HG02759 (cell line): ENCODE measurements at regions not wholly inside any gene's neighbourhood (a gene's known extent, or its start where the extent isn't known, plus 50 kb on each side); places are given as distances from the start of the nearest gene placed in this dataset.
"Not testable (repeated sequence)": the region's sequence is repeated elsewhere in the genome, so short reads cannot be mapped to it uniquely, and the experiment has no call there.

Experiments used
- ATAC-seq: cut with Tn5 transposase; IDR thresholded peaks from one replicate; pipeline ENCODE4 v1.9.1; 2021; ENCODE audit warnings: mild to moderate bottlenecking, moderate library complexity; ENCODE audit not compliant: unreplicated experiment

- no peak for ATAC-seq
Measured at GRCh38 chr13:60936281-60936680, 479.4 kb downstream of the PCDH20 start.

- no peak for ATAC-seq
Measured at GRCh38 chr13:60933638-60934037, 482.0 kb downstream of the PCDH20 start.

DNA sequence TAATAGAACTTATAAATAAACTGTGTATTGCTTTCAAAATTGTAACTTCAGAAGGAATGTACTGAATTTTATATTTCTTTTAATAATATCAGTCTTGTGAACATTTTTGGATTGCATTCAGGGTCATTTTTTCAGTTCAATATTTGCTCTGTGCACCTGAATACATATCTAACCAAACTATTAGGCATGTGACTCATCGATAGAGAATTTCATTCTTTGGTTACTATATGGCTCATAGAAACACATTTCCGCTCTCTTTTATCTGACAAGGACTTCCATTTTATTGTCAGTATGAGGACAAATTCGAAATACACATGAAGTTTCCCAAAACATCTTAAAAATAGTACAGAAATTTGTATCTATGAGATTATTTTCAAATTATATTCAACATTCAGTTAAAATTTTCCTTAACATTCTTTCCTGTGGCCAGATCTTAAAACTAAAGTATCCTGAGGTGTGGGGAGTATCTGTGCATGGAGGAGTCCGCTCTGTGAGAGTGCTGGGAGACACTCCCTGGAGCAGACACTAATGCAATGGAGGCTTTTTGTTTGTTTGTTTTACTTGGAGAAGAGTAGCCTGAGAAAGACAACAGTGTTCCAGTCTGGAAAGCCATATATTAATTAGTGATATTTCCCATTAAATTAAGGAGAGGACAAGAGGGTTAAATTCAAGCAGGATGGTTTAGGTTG lies 483.6 kb downstream of the PCDH20 start:
- ATAC-seq = no peak

DNA sequence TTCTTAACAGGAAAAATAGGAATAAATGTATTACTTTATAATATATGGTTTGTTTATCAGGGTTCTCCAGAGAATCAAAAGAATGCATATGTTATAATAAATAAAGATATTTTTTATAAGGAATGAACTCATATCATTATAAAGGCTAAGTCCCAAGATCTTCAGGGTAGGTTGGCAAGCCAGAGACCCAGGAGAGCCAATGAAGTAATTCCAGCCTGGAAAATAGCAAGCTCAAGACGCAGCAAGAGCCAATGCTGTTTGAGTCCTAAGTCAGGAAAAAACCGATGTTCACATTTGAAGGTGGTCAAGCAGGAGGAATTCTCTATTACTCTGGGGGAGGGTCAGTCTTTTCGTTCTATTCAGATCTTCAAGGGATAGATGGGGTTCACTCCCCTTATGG lies 490.0 kb downstream of the PCDH20 start:
- ATAC-seq = no peak

DNA sequence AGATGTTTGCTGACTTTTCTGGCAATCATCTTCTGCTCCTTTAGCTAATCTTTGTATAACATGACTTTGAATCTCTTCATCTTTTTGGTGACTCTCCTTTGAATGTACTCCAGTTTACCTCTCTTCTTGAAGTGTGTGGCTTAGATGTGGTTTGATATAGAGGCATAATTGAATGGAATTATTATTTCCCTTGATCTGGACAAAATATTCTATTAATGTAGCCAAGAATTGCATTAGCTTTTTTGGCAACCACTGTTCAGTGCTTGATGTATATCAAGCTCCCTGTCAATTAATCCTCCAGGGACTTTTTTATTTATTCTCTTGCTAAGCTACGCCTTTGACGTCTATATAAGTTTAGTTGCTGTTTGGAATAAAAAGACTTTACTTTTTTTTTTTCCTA lies 490.8 kb downstream of the PCDH20 start:
- ATAC-seq = no peak

GRCh38 chr13:60922576-60923231 lies 492.9 kb downstream of the PCDH20 start:
- no peak for ATAC-seq

DNA sequence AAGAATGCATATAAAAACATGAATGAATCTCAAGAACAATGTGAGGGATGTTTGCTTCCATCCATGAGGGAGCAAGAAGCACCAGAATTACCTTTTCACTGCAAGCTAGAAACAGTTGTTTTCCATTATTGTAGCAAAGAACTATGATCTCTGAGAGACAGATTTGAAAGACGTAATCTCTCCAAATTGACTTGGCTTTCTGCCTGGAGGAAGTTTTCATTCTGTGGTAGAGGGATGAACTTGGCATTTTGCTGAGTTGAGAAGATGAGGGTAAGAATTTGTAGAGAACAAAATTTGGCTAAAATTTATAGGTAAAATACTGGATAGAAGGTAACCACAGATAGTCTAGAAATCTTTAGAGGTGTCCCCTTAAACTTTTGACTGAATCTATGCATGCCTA lies 496.8 kb downstream of the TDRD3 start:
- ATAC-seq = no peak

DNA sequence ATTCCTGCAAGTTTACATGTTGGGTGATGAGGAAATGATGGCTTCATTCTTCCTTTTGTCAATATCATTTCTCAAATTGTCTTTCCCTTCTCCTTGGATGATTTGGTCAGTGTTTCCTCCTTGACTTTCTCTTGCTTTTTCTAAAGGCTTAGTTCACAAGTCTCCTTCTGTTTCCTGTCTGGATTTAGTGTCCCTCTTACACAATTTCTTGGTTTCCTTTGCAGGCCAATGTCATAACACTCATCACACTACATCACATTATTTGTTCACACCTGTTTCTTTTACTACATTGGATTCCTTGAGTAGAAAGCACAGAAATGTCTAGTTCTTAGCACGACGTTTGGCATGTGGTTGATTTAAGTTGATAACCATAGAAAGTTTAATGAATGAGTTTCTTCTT lies 490.7 kb downstream of the TDRD3 start:
- ATAC-seq = no peak

DNA sequence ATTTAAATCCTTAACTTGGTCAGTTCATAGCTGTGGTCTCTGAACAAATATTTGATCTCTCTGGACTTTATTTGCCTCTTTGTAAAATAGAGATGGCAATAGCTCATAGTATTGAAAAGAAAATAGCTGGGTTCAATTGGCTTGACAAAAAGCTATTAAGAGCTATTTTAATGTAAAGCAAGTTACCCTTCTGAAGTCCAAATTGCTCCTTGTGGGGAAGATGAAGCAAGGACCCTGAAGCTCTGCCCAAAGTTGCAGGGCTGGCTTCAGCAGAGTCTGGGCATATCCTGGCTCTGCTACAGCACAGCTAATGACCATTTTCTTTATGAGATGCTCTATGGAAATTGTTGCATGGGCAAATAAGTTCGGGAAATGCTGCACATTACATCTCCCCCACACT lies 484.5 kb downstream of the TDRD3 start:
- no peak for ATAC-seq

GRCh38 chr13:60873116-60873515 lies 476.1 kb downstream of the TDRD3 start:
- ATAC-seq = no peak

DNA sequence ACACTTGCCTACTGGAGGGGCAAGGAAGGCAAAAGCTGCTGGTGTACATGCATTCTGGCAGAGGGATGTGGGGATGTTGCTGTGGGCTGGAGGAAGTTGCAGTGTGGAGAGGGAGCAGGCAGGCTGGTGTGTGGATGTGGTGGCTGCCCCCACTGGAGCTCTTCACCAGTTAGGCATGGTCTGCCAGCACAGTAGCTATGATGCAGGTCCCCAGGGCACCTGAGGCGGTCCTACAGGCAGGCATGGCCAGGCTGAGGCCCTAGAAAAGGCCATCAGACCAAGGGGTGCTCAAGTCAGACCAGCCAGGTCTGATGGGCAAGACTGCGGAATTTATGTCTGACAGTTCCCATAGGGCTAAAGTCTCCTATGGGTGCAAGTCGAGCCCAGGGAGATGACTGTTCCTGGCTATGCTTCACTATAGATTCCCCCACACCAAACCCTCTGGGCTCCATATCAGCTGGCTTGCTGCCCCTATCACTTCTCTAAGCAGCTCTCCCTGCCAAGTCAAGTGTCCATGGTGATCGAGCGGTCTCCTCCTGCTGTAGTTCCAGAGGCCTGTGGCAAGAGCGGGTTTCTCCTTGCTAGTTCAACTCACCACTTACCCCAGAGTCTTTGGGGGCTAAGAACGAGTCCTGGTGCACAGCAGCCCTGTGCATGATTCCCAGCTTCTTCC lies 473.1 kb downstream of the TDRD3 start:
- ATAC-seq = no peak

DNA sequence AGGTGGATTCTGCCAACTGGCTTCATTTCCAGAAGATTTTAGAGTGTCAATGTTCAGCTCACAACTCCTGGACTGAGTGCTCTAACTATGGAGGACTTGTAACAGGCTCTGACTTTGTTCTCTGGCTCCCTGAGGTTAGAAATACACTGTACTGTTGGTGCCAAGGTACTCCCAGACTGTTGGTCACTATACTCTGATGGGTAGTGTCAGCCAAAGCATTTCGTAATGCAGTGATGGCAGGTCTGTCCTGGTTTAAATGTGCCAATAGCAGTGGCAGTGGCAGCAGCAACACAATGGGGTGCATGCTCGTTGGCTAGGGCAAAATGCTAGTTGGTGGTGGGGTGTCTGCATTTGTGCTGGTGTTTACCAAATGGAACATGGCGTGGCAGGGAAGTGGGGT lies 472.2 kb downstream of the TDRD3 start:
- no peak for ATAC-seq

GRCh38 chr13:60862036-60862435 lies 465.0 kb downstream of the TDRD3 start:
- ATAC-seq = no peak

DNA sequence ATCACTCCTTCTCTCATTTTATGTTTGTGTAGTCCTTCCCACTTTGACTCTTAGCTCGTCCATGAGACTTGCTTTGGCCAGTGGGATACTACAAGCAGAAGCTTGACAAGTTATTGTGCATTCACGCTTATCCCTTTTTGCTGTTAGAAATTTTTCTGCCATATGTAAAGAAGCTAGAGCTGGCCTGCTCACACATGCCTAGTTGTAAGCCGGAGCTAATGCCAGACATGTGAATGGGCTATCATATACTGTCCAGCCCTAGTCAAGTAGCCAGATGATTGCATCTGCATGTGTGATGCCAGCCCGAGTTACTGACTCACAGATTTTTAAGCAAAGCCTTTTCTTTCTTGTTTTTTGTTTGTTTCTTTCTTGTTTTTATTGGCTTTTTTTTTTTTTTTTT lies 460.7 kb downstream of the TDRD3 start:
- ATAC-seq = no peak

DNA sequence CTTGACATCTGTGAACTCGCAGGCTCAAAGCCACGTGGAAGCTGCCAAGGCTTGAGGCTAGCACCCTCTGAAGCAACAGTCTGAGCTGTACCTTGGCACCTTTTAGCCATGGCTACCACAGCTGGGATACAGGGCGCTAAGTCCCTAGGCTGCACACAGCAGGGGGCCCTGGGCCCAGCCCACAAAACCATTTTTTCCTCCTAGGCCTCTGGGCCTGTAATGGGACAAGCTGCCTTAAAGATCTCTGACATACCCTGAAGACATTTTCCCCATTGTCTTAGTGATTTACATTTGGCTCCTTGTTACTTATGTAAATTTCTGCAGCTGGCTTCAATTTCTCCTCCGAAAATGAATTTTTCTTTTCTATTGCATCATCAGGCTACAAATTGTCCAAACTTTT lies 455.9 kb downstream of the TDRD3 start:
- ATAC-seq = no peak

DNA sequence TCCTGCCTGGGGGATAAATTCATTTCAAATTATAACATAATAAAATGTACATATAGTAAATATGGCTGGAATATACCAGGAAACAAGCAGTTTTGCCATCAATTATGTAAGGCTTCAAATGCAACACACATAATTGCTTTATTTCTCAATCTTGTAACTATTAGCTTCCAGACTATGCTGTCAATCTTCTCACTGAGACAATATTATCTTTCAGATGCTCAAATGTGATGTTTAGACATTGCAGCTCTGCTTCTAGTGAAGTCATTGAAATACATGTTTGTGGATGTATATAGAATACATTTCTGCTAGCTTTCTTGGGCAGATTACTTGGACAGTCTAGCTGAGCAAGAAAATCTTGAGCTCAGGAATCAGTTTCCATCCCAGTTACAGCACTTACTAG lies 454.4 kb downstream of the TDRD3 start:
- ATAC-seq = no peak

GRCh38 chr13:60850526-60850925 lies 453.5 kb downstream of the TDRD3 start:
- ATAC-seq = no peak

- no peak for ATAC-seq
Measured at GRCh38 chr13:60838581-60838980, 441.6 kb downstream of the TDRD3 start.

GRCh38 chr13:60837806-60838205 lies 440.8 kb downstream of the TDRD3 start:
- ATAC-seq = no peak

DNA sequence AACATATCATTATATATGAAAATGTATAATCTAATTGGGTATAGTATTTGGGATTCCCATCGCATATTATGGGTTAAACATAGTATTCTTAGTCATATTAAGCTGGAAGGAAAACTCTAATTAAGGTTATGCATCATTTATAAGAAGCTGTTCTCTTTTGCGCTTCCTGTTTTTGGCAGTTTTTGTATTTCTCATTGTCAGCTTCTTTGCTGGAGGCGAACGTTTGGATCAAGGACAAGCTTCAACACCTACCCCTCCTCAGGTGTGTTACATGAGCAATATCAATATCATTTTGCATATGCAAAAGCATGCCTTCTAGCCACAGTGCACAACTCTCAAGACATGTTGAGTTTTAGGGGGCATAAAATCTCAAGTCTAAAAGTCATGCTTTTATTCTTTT lies 439.8 kb downstream of the TDRD3 start:
- no peak for ATAC-seq

- ATAC-seq = no peak
Measured at GRCh38 chr13:60811581-60811980, 414.6 kb downstream of the TDRD3 start.

GRCh38 chr13:60805640-60806039 lies 408.6 kb downstream of the TDRD3 start:
- ATAC-seq = not testable (repeated sequence)
